ENCODE measurements at regions not wholly inside any gene's neighbourhood (a gene's known extent, or its start where the extent isn't known, plus 50 kb on each side); places are given as distances from the start of the nearest gene placed in this dataset.

DNA sequence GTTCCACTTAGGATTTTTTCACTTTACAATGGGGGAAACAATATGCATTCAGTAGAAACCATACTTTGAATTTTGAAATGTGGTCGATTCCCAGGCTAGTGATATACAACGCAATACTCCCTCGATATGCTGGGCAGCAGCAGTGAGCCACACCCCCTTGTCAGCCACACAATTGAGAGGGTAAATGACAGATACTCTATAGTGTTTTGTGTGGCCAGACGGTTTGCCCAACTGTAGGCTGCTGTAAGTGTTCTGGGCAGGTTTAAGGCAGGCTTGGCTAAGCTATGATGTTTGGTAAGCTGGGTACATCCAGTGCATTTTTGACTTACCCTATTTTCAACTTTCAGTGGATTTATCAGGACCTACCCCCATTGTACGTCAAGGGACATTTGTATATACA lies 169.6 kb upstream of the KIAA1217 start:
- no peak for TF ChIP-seq CTCF (conservative IDR thresholded peaks at IDR 0.05)
- no peak for TF ChIP-seq ZFX (IDR thresholded peaks at IDR 0.05)

Measured in C4-2B (cell line).